Hematopoietic multipotent progenitor cell treated with erythropoietin and hydrocortisone succinate and interleukin-3 and kit ligand, for 15 days (in vitro differentiated cells): ENCODE measurements at regions not wholly inside any gene's neighbourhood (a gene's known extent, or its start where the extent isn't known, plus 50 kb on each side); places are given as distances from the start of the nearest gene placed in this dataset.
"Not testable (repeated sequence)": the region's sequence is repeated elsewhere in the genome, so short reads cannot be mapped to it uniquely, and the experiment has no call there.

Source experiments
- DNase-seq: peaks from one replicate; pipeline ENCODE4 v3.0.0-alpha.2; 2015; ENCODE audit warnings: low spot score

GRCh38 chr15:81819924-81820635 lies 225.7 kb downstream of the MEX3B start:
- DNase-seq = no peak

GRCh38 chr15:81814882-81815455 lies 230.8 kb downstream of the MEX3B start:
- no peak for DNase-seq

GRCh38 chr15:81813215-81813614 lies 232.6 kb downstream of the MEX3B start:
- DNase-seq = no peak

- no peak for DNase-seq
These were observed 233.4 kb downstream of the MEX3B start for GRCh38 chr15:81812456-81812855.

GRCh38 chr15:81811736-81812135 lies 234.1 kb downstream of the MEX3B start:
- no peak for DNase-seq

GRCh38 chr15:81809543-81809942 lies 236.3 kb downstream of the MEX3B start:
- no peak for DNase-seq

GRCh38 chr15:81807806-81808205 lies 238.0 kb downstream of the MEX3B start:
- no peak for DNase-seq

- no peak for DNase-seq
These were observed 238.6 kb downstream of the MEX3B start for GRCh38 chr15:81807186-81807585.

- no peak for DNase-seq
These were observed 249.9 kb downstream of the MEX3B start for GRCh38 chr15:81795899-81796298.

GRCh38 chr15:81792646-81793045 lies 253.2 kb downstream of the MEX3B start:
- DNase-seq = no peak

GRCh38 chr15:81791322-81791721 lies 254.5 kb downstream of the MEX3B start:
- not testable (repeated sequence) for DNase-seq

GRCh38 chr15:81789403-81789802 lies 256.4 kb downstream of the MEX3B start:
- no peak for DNase-seq

GRCh38 chr15:81786776-81787175 lies 259.0 kb downstream of the MEX3B start:
- no peak for DNase-seq

GRCh38 chr15:81785679-81786078 lies 260.1 kb downstream of the MEX3B start:
- DNase-seq = no peak

- DNase-seq = no peak
These were observed 260.6 kb downstream of the MEX3B start for GRCh38 chr15:81785181-81785580.

- DNase-seq = no peak
These were observed 261.1 kb downstream of the MEX3B start for GRCh38 chr15:81784751-81785150.

GRCh38 chr15:81783586-81783985 lies 262.2 kb downstream of the MEX3B start:
- no peak for DNase-seq

- no peak for DNase-seq
These were observed 262.7 kb downstream of the MEX3B start for GRCh38 chr15:81783076-81783475.

GRCh38 chr15:81781395-81781794 lies 264.4 kb downstream of the MEX3B start:
- no peak for DNase-seq

- DNase-seq = no peak
These were observed 264.9 kb downstream of the MEX3B start for GRCh38 chr15:81780966-81781365.

GRCh38 chr15:81779181-81779580 lies 266.6 kb downstream of the MEX3B start:
- no peak for DNase-seq

GRCh38 chr15:81777546-81777945 lies 268.3 kb downstream of the MEX3B start:
- no peak for DNase-seq

- DNase-seq = no peak
These were observed 268.8 kb downstream of the MEX3B start for GRCh38 chr15:81776976-81777375.

GRCh38 chr15:81775779-81776178 lies 270.0 kb downstream of the MEX3B start:
- not testable (repeated sequence) for DNase-seq
